GM21786 (cell line): ENCODE measurements at regions not wholly inside any gene's neighbourhood (a gene's known extent, or its start where the extent isn't known, plus 50 kb on each side); places are given as distances from the start of the nearest gene placed in this dataset.

Source experiments
- ATAC-seq: cut with Tn5 transposase; IDR thresholded peaks from one replicate; pipeline ENCODE4 v1.9.1; 2021; ENCODE audit not compliant: unreplicated experiment

DNA sequence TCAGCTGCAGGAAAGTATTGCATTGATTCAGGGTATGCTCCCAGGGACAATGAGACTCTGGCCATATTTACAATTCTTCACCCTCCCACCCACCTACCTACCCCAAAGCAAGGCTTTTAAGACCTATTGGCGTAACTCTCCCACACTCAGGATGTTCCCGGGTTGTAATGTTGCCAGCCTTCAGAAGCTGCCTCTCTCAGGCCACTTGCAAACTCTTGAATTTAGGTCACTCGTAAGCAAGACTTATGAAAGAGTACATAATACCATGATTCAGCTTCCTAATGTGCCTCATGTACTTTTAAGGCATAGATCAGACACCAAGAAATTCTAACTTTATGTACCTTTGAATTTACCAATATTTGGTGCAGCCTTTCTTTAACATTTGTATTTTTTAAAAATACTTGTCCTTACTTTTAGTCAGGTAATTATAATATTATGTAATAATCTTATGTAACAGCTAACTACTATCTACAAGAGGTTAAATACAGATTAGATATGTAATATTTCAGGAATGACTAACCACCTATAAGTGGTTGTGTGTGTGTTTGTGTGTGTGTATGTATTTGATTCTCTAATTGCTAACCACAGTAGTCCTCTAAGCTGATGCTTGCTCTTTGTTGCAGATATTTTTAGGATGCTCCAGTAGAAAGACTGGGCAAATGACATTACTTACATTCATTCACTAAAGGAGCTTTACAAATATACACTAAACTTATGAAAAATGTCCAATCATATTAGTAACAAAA, 630.5 kb upstream of the MEF2C start:
- ATAC-seq = no peak

GRCh38 chr5:89504051-89504450, 621.1 kb upstream of the MEF2C start:
- no peak for ATAC-seq

DNA sequence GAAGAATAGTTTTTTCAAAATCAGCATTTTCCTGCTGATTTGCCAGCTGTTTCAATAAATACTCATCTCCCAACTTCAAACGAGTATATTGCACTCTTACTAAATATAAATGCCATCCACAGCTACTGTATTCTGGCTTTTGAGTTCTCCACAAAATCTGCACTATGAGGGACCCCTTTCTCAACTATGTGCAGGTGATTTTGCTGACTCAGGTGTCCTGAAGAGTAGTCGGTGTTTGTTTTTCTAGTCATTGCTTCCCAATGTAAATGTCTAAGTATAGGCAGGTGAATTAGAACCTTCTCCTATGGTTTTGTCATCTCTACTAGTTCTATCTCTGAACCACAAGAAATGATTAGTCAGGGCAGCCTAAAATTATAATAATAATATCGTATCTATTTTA, 616.8 kb upstream of the MEF2C start:
- ATAC-seq = no peak

DNA sequence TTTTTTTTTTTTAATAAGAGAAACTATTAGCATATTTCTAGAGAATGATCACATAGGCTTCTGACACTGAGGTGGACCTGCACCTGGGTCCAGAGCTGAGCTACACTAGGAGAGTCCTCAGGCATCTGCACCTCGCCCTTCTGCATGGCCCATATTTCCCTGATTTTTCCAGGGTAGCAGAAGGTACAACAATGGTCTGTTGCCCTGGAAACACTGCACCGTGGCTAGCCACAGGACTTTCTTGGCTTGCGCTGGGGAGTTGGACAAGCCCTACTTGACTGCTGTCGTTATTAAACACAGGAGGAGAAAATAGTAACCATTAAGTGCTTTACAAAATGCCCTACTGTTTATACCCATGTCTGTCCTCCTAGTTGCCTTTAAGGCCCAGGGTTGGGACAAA, 615.7 kb upstream of the MEF2C start:
- no peak for ATAC-seq

DNA sequence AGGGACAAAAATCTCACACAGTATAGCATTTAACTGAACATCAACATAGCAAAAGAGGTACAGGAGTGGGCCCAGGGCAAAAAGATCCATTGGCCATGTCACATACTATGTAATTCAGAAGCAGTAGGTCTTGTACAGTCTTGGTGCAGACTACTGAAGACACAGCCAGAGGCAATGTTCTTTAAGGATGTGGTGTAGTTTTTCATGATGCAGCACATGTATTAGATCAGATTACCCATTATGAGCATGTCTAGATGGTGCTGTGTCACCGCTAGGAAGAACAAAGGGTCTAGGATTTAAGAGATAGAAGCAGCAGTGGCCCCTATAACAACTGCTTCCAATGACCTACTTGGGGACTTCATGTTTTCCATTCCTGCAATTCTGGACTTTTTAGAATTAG, 610.4 kb upstream of the MEF2C start:
- no peak for ATAC-seq

- ATAC-seq = no peak
These were observed 602.0 kb upstream of the MEF2C start for GRCh38 chr5:89484962-89485361.

GRCh38 chr5:89480406-89481007, 597.5 kb upstream of the MEF2C start:
- no peak for ATAC-seq

- ATAC-seq = no peak
These were observed 595.9 kb upstream of the MEF2C start for GRCh38 chr5:89478851-89479250.

GRCh38 chr5:89473196-89473595, 590.2 kb upstream of the MEF2C start:
- ATAC-seq = no peak

DNA sequence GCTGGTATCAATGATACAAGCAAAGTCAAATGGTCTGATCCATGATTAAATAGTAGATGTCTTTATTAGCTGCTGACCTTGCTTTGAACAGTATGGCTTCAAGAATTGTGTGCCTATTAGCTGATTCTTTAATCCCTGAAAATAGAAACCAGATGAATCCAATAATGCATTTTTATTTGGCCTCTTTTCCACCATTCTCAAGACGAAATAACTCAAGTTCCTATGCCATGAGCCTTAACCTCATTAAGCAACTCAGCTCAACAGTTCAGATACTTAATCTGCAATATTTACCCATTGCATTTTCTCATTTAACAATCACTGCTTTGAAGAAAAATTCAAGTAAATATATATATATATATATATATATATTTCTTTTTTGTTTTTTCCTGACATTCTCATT, 588.6 kb upstream of the MEF2C start:
- no peak for ATAC-seq

DNA sequence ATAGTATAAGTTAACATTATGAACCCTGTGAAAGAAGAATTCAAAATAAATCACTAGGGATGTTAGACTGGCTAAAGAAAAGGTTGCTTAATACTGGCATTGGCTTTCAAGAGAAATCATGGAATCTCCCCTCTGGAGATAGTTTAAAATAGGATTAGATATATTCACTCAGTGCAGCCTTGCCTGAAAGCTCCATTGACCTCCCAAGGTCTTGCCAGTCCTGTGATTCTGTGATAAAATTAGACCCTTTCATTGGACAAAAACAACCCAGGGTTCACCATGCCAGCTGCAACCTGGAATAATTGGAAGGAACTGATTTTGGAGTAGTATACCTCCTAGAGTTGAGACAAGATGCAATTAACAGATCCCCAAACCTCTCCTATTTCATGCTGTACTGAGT, 588.1 kb upstream of the MEF2C start:
- no peak for ATAC-seq

GRCh38 chr5:89470658-89471057, 587.7 kb upstream of the MEF2C start:
- no peak for ATAC-seq

GRCh38 chr5:89458332-89458656, 575.3 kb upstream of the MEF2C start:
- no peak for ATAC-seq

DNA sequence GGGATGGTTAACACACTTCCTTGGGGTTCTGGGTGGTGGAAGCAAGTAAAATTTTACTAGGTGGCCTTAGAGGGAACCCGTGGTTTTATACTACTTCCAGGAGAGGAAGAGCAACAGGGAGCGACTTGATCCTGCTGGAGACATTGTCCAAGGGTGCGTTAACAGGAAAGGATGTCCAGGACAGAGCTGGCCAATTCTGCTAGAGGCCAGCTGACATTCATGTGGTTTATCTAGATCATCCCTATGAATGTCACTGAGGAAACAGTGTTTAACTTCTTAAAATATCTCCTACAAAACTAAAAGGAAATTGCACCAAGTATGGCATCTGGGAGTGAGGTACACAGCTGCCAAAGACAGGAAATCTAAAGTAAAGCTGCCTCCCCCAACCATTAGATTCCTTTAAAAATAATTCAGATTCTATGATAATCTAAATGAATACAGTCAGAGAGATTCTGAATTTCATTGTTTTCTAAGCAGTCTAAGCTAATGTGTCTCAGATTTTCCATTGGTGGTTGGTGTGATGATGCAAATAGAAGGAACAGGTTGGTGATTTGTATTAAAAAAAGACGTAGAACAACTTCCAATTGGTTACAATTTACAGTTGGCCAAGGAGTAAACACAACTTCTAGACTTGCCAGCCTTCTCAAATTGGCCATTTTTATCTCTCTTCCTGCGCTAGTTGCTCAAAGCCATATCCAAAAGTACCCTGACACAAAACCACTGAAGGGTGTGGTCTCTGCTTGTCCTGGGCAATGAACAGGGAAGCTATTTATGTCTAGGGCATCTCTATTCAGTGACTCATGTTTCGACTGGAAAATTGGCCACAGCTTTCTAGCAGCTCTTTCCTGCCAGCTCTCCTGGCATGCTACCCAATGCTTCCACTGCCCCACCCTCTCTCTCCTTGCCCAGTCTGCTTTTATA, 574.7 kb upstream of the MEF2C start:
- ATAC-seq = no peak

DNA sequence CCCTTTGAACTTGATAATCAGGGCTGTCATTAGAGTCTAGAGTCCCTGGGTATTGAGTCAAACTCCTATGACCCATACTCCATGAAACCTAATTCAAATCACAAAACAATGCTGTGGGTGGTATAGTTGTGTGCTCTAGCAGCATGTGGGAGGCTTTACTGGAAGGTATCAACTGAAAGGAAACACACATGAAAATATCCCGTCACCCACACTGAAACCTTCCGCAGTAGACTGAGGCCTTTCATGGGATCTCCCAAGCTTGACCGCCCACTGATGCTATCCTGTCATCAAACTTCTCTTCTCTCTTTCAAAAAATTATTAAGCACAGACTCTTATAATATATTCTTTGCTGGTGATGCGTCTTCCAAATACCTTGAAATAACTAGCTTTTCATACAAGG, 569.1 kb upstream of the MEF2C start:
- no peak for ATAC-seq

- no peak for ATAC-seq
These were observed 568.3 kb upstream of the MEF2C start for GRCh38 chr5:89451263-89451662.

DNA sequence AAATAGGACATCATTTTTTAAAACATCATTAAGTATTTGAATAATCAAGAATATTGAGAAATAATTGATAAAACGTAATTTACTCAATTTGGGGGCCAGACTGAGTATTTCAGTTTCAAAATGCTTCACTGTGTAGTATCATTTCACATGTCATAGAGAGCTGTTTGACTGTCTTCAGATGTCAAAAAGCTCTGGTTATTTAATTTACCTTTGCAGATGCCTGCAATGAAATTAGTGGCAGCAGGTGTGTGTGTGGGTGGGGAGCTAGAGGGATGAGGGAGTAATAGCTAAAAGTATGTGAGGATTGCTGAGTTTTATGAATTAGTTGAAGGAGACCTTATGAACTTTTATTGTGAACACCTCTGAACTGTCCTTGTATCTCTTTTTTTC, 567.2 kb upstream of the MEF2C start:
- ATAC-seq = no peak

DNA sequence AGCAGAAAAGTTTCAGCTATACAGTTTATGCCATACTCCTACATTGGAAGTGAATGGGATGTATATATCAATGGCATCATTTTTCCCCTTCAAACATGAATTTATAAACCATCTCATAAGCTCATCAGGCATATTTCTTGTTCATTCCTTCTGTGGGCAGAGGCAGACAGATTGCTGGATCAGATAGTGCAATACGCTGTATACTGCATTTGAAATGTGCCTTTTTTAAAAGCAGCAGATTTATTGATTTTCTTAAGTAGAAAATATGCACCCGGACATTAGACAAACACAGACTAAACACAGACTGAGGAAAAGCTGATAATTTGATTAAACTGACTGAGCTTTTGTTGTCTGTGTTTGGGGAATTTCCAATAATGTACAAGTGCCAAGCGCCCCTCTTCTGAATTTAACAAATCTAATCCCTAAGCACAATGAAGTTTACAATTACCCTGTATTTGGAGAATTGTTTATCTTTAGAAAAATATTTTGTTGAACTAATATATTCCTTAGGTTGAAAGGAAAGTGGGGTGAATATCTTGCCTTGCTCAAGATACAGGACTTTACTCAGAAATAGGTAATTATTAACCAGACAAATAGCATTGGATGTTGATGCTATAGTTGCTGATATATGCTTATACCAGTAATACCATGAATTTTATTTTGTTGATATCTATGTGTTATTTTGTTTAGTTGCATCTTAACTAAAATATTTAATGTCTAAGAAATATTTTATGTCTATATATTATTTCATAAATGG, 566.6 kb upstream of the MEF2C start:
- ATAC-seq = no peak

- ATAC-seq = no peak
These were observed 564.0 kb upstream of the MEF2C start for GRCh38 chr5:89447027-89447426.

DNA sequence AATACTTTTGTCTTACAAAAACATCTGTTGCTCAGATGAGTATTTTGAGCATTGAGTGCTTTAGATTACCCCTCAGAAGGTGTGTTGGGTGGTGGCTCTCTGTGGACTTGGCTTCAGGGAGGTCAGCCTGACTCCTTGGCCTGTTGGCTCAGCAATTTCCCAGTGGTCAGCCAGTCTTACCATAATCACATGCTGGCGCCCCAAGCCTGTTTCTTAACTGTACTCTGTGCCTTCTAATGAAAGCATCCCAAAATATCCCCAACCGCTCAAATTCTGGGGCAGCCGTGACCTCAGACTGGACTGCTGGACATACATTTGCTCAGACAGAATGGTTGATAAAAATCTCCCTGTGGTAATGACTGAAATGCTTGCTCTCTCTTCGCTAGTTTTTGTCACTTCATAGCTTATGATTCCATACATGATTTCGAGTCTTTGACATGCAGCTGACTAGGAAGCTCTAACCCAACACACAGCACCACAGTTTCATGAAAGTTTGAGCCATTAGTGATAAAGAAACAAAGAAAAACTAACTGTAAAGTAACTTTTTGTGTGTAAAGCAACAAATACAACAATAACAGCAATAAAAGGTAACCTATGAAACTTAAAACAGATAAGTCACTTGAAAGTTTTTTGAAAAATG, 562.2 kb upstream of the MEF2C start:
- peak; percentile 41 for ATAC-seq

DNA sequence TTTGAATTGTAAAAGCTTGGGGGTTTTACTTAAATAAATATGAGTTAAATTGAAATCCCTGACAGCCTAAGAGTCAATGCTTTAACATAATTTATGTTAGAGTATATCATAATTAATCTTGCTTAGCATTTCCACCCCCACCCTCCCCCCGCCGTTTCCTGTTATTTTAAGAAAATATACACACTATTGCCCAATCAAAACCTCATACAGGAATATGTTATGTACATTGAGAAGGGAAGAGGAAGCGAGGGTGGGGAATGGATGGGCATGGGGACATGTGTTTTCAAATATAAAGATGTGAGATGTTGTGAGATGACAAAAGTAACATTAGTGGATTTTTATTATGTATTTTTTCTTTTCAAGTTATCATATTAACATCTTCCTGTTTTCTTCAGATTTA, 561.1 kb upstream of the MEF2C start:
- no peak for ATAC-seq
